ENCODE measurements at regions not wholly inside any gene's neighbourhood (a gene's known extent, or its start where the extent isn't known, plus 50 kb on each side); places are given as distances from the start of the nearest gene placed in this dataset.

- no peak for TF ChIP-seq CTCF (conservative IDR thresholded peaks at IDR 0.05; ENCODE audit: low read depth)
- H3K27ac ChIP-seq, result no peak overlapping the region
- CTCF ChIA-PET, result no interaction called here
- POLR2A ChIA-PET (ENCODE audit: low non-redundant PET), result no interaction called here
- DNase-seq (ENCODE audit: low spot score), result no peak
Observed at GRCh38 chr4:19707876-19708275, 543.8 kb upstream of the SLIT2 start.

GRCh38 chr4:19703391-19703790, 548.3 kb upstream of the SLIT2 start:
- TF ChIP-seq CTCF (conservative IDR thresholded peaks at IDR 0.05; ENCODE audit: low read depth), result no peak
- ChIA-PET CTCF (no interaction called here), POLR2A (ENCODE audit: low non-redundant PET) (no interaction called here)
- H3K27ac ChIP-seq, result no peak overlapping the region
- no peak for DNase-seq (ENCODE audit: low spot score)

GRCh38 chr4:19700992-19701391, 550.7 kb upstream of the SLIT2 start:
- ChIA-PET CTCF (interaction anchor here (0.6 kb wide), 1 partner anchor 14 kb away, joined by 6 read pairs; no protein-coding TSS in a partner anchor), POLR2A (ENCODE audit: low non-redundant PET) (no interaction called here)
- H3K27ac ChIP-seq, result no peak overlapping the region
- TF ChIP-seq CTCF (conservative IDR thresholded peaks at IDR 0.05; ENCODE audit: low read depth), result no peak
- no peak for DNase-seq (ENCODE audit: low spot score)

GRCh38 chr4:19698961-19699360, 552.7 kb upstream of the SLIT2 start:
- no peak for TF ChIP-seq CTCF (conservative IDR thresholded peaks at IDR 0.05; ENCODE audit: low read depth)
- no peak overlapping the region for H3K27ac ChIP-seq
- ChIA-PET POLR2A (ENCODE audit: low non-redundant PET) (no interaction called here), CTCF (no interaction called here)
- no peak for DNase-seq (ENCODE audit: low spot score)

- no peak for TF ChIP-seq CTCF (conservative IDR thresholded peaks at IDR 0.05; ENCODE audit: low read depth)
- no peak overlapping the region for H3K27ac ChIP-seq
- ChIA-PET CTCF (no interaction called here), POLR2A (ENCODE audit: low non-redundant PET) (no interaction called here)
- DNase-seq (ENCODE audit: low spot score), result no peak
Observed at GRCh38 chr4:19694812-19695211, 556.9 kb upstream of the SLIT2 start.

- ChIA-PET CTCF (no interaction called here), POLR2A (ENCODE audit: low non-redundant PET) (no interaction called here)
- H3K27ac ChIP-seq, result no peak overlapping the region
- no peak for DNase-seq (ENCODE audit: low spot score)
- TF ChIP-seq CTCF (conservative IDR thresholded peaks at IDR 0.05; ENCODE audit: low read depth), result no peak
Observed at GRCh38 chr4:19693936-19694570, 557.7 kb upstream of the SLIT2 start.

GRCh38 chr4:19689511-19689910, 562.2 kb upstream of the SLIT2 start:
- CTCF ChIA-PET, result no interaction called here
- POLR2A ChIA-PET (ENCODE audit: low non-redundant PET), result no interaction called here
- H3K27ac ChIP-seq, result no peak overlapping the region
- no peak for TF ChIP-seq CTCF (conservative IDR thresholded peaks at IDR 0.05; ENCODE audit: low read depth)
- DNase-seq (ENCODE audit: low spot score), result peak; percentile 3
